SK-N-SH (cell line): ENCODE measurements at regions not wholly inside any gene's neighbourhood (a gene's known extent, or its start where the extent isn't known, plus 50 kb on each side); places are given as distances from the start of the nearest gene placed in this dataset.

Source experiments
- CTCF ChIA-PET: fragments of 300-600, 350-600 bp; formaldehyde crosslinking; extraction: SDS; loops from one replicate; lab custom pipeline; 2021; lab: Yijun Ruan, JAX
- POLR2A ChIA-PET: fragments of 350-600 bp; sonication (Branson Sonifier 250); formaldehyde crosslinking; extraction: SDS; loops from one replicate; lab custom pipeline; 2020; ENCODE audit warnings: antibody characterized with exemption, inconsistent platforms; lab: Yijun Ruan, JAX
- DNase-seq: peaks from one replicate; pipeline ENCODE4 v3.0.0; 2012
- H2AFZ ChIP-seq: fragments of 200-600 bp; sonication (generic); 2 replicates; pipeline ENCODE4 v1.8.1; 2016; ENCODE audit warnings: antibody characterized with exemption, mild to moderate bottlenecking, low read depth
- H3F3A ChIP-seq: fragments of 200-600 bp; sonication (generic); replicated peaks from 2 replicates; pipeline ENCODE3; 2016; ENCODE audit warnings: antibody characterized with exemption, mild to moderate bottlenecking; ENCODE audit not compliant: insufficient read depth
- H3K27ac ChIP-seq, 2 experiments: fragments of 200-500 bp in 1 of 2; fragments of 200-600 bp in 1 of 2; sonication (Bioruptor generic) in 1 of 2; sonication (generic), shearing (Covaris generic) in 1 of 2; 2 replicates each; pipeline versions ENCODE4 v1.5.1 to v1.6.1; 2014 to 2016; ENCODE audit warnings: low read depth in 2 of 2, inconsistent platforms in 1 of 2, low read length in 1 of 2, mild to moderate bottlenecking in 1 of 2, mixed read lengths in 1 of 2
- H3K27me3 ChIP-seq: fragments of 200-600 bp; sonication (generic), shearing (Covaris generic); 2 replicates; pipeline ENCODE4 v1.6.1; 2016; ENCODE audit warnings: mixed run types; ENCODE audit not compliant: insufficient read depth
- H3K36me3 ChIP-seq, 2 experiments: fragments of 200-500 bp in 1 of 2; fragments of 200-600 bp in 1 of 2; sonication (Bioruptor generic) in 1 of 2; sonication (generic) in 1 of 2; replicated peaks in 1 of 2; 2 replicates each; pipeline versions ENCODE3 to v1.5.1; 2014 to 2016; ENCODE audit warnings: low read length in 1 of 2, mild to moderate bottlenecking in 1 of 2; ENCODE audit not compliant: insufficient read depth in 2 of 2, control insufficient read depth in 1 of 2
- H3K4me1 ChIP-seq, 2 experiments: fragments of 200-500 bp in 1 of 2; fragments of 200-600 bp in 1 of 2; sonication (Bioruptor generic) in 1 of 2; sonication (generic), shearing (Covaris generic) in 1 of 2; 2 replicates each; pipeline versions ENCODE4 v1.5.1 to v1.6.1; 2014 to 2016; ENCODE audit warnings: low read depth in 1 of 2, low read length in 1 of 2, mixed run types in 1 of 2; ENCODE audit not compliant: insufficient read depth in 2 of 2, control insufficient read depth in 1 of 2
- H3K4me2 ChIP-seq: fragments of 200-600 bp; sonication (generic), shearing (Covaris generic); 2 replicates; pipeline ENCODE4 v1.6.1; 2017; ENCODE audit warnings: mixed run types
- H3K4me3 ChIP-seq, 2 experiments: fragments of 200-500 bp in 1 of 2; fragments of 200-600 bp in 1 of 2; sonication (Bioruptor generic) in 1 of 2; sonication (generic), shearing (Covaris generic) in 1 of 2; 2 replicates each; pipeline versions ENCODE4 v1.5.1 to v1.8.1; 2014 to 2016; ENCODE audit warnings: low read depth in 2 of 2, inconsistent platforms in 1 of 2, low read length in 1 of 2, mild to moderate bottlenecking in 1 of 2, mixed read lengths in 1 of 2, moderate library complexity in 1 of 2
- H3K79me2 ChIP-seq: fragments of 200-600 bp; sonication (generic); 2 replicates; pipeline ENCODE4 v1.8.1; 2017; ENCODE audit warnings: mild to moderate bottlenecking; ENCODE audit not compliant: insufficient read depth
- H3K9ac ChIP-seq: fragments of 200-600 bp; sonication (generic); 2 replicates; pipeline ENCODE4 v1.6.1; 2017; ENCODE audit warnings: mixed run types
- H3K9me2 ChIP-seq: fragments of 200-600 bp; sonication (generic); 2 replicates; pipeline ENCODE4 v1.6.1; 2017; ENCODE audit warnings: mixed run types
- H3K9me3 ChIP-seq: fragments of 200-600 bp; sonication (generic); 2 replicates; pipeline ENCODE4 v1.6.1; 2017; ENCODE audit warnings: mixed run types, mild to moderate bottlenecking, moderate library complexity
- H4K20me1 ChIP-seq: fragments of 200-600 bp; sonication (generic); 2 replicates; pipeline ENCODE4 v1.6.1; 2017; ENCODE audit warnings: mild to moderate bottlenecking, mixed run types; ENCODE audit not compliant: insufficient read depth
- CHD2 ChIP-seq: fragments of 150-350 bp; IDR thresholded peaks from 2 replicates; pipeline ENCODE4 v1.6.1; 2018; ENCODE audit warnings: low read length; ENCODE audit not compliant: partially characterized antibody
- EP300 ChIP-seq, 2 experiments: IDR thresholded peaks; 2 replicates each; pipeline versions ENCODE4 v1.4.0 to v1.6.1; 2012; ENCODE audit warnings: borderline replicate concordance in 1 of 2, low read depth in 1 of 2, low read length in 1 of 2
- EZH2phosphoT487 ChIP-seq: fragments of 200-600 bp; sonication (generic); IDR thresholded peaks from 2 replicates; pipeline ENCODE4 v1.6.1; 2017; ENCODE audit warnings: low read depth, mixed run types, mild to moderate bottlenecking, antibody characterized with exemption, moderate library complexity, borderline replicate concordance
- FOSL2 ChIP-seq: IDR thresholded peaks from 2 replicates; pipeline ENCODE4 v1.4.0; 2012; ENCODE audit warnings: low read depth, mild to moderate bottlenecking, moderate library complexity, borderline replicate concordance
- FOXJ3 ChIP-seq: sonication (generic); formaldehyde crosslinking; IDR thresholded peaks from 2 replicates; pipeline ENCODE4 v1.5.1; 2020; ENCODE audit warnings: mild to moderate bottlenecking, missing genetic modification reagents
- FOXM1 ChIP-seq: IDR thresholded peaks from 2 replicates; pipeline ENCODE4 v1.4.0; 2012; ENCODE audit warnings: low read depth, mild to moderate bottlenecking
- GABPA ChIP-seq: IDR thresholded peaks from 2 replicates; pipeline ENCODE4 v1.4.0; 2012; ENCODE audit warnings: low read depth, mild to moderate bottlenecking
- MXI1 ChIP-seq: IDR thresholded peaks from 2 replicates; pipeline ENCODE4 v1.6.1; 2012; ENCODE audit warnings: mild to moderate bottlenecking, low read depth, low read length, improper control_type of control experiment
- NFIC ChIP-seq: IDR thresholded peaks from 2 replicates; pipeline ENCODE4 v1.4.0; 2012; ENCODE audit warnings: borderline replicate concordance
- NRF1 ChIP-seq: IDR thresholded peaks from 2 replicates; pipeline ENCODE4 v1.6.1; 2012; ENCODE audit warnings: low read depth, mild to moderate bottlenecking, low read length
- POLR2AphosphoS5 ChIP-seq: IDR thresholded peaks from 2 replicates; pipeline ENCODE4 v1.6.1; 2012; ENCODE audit warnings: low read depth, low read length
- RCOR1 ChIP-seq: fragments of 150-350 bp; IDR thresholded peaks from 2 replicates; pipeline ENCODE4 v1.6.1; 2017; ENCODE audit warnings: antibody characterized with exemption, low read length
- REST ChIP-seq: IDR thresholded peaks from 2 replicates; pipeline ENCODE4 v1.6.1; 2012; ENCODE audit warnings: mild to moderate bottlenecking, low read depth, low read length, moderate library complexity
- RFX5 ChIP-seq: IDR thresholded peaks from 2 replicates; pipeline ENCODE4 v1.6.1; 2012; ENCODE audit warnings: mild to moderate bottlenecking, improper control_type of control experiment, low read length
- RXRA ChIP-seq: IDR thresholded peaks from 2 replicates; pipeline ENCODE4 v1.4.0; 2012; ENCODE audit warnings: low read depth, mild to moderate bottlenecking, borderline replicate concordance
- SIN3A ChIP-seq: IDR thresholded peaks from 2 replicates; pipeline ENCODE4 v1.6.1; 2012; ENCODE audit warnings: low read depth, mild to moderate bottlenecking, low read length, moderate library complexity, borderline replicate concordance
- SMC3 ChIP-seq: IDR thresholded peaks from 2 replicates; pipeline ENCODE4 v1.6.1; 2012; ENCODE audit warnings: low read depth, low read length, improper control_type of control experiment
- TEAD4 ChIP-seq: IDR thresholded peaks from 2 replicates; pipeline ENCODE4 v1.4.0; 2012; ENCODE audit warnings: mild to moderate bottlenecking, borderline replicate concordance; ENCODE audit not compliant: insufficient read depth
- WGBS: methylation state at CpG from one replicate; pipeline ENCODE4 v1.1.6; 2017; ENCODE audit warnings: low lambda C conversion rate; 5-methylcytosine and 5-hydroxymethylcytosine counted together
- TF ChIP-seq, protein P1 (sequence below): IDR thresholded peaks from 2 replicates; pipeline ENCODE4; 2012

DNA sequence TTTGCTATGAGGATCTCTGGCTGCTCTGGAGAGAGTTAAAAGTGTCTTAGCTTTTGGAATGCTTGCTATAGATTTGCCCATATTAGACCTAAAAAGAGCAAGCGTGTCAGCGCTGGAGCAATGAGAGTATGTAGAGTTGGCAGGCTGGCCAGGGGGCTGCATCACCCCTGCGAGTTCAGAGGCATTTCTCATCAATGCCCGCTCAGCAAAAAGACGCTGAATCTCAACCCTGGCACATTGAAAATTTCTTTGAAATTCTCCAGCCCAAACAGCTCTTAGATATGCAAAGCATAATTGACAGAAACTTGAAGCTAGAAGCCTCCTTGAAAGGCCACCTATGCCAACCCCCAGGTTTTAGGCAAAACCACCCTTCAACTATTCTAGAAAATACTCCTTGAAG lies 135.5 kb upstream of the F3 start (continued):
- TF ChIP-seq EZH2phosphoT487 (no peak), SIN3A (no peak), GABPA (no peak), FOXJ3 (no peak)

GRCh38 chr1:94676686-94677085 lies 135.1 kb upstream of the F3 start:
- Histone ChIP-seq H3K36me3 (no peaks in the 10 kb centered on the region), H3K27me3 (no peaks in the 10 kb centered on the region), H3K4me1 (no peaks in the 10 kb centered on the region), H3K4me3 (no peak overlapping the region), H3K9me2 (no peaks in the 10 kb centered on the region), H3K9ac (no peak overlapping the region), H3K4me2 (no peak overlapping the region), H4K20me1 (no peaks in the 10 kb centered on the region), H3K79me2 (no peaks in the 10 kb centered on the region)
- WGBS = 81% methylated on average over 6 of the region's 6 CpGs
- DNase-seq = no peak
- ChIA-PET POLR2A (no interaction called here), CTCF (no interaction called here)
- TF ChIP-seq EP300 (IDR thresholded peaks at IDR 0.05; ENCODE audit: borderline replicate concordance in 1 of 2, low read depth in 1 of 2, low read length in 1 of 2) (no peak), CHD2 (no peak), POLR2AphosphoS5 (no peak), TEAD4 (no peak), RCOR1 (no peak), FOSL2 (no peak), MXI1 (no peak), RXRA (no peak), FOXM1 (no peak), RFX5 (no peak), REST (no peak), SMC3 (no peak), EZH2phosphoT487 (no peak), GABPA (no peak), NRF1 (no peak), NFIC (no peak), FOXJ3 (no peak)
- TF ChIP-seq, protein P1, sequence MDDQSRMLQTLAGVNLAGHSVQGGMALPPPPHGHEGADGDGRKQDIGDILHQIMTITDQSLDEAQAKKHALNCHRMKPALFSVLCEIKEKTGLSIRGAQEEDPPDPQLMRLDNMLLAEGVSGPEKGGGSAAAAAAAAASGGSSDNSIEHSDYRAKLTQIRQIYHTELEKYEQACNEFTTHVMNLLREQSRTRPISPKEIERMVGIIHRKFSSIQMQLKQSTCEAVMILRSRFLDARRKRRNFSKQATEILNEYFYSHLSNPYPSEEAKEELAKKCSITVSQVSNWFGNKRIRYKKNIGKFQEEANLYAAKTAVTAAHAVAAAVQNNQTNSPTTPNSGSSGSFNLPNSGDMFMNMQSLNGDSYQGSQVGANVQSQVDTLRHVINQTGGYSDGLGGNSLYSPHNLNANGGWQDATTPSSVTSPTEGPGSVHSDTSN = no peak
- TF ChIP-seq, all 33 proteins: peak for 0
- no peaks in the 10 kb centered on the region for H3K9me3 ChIP-seq
- no peak overlapping the region for H3K27ac ChIP-seq
- no peak overlapping the region for H2AFZ ChIP-seq
- no peaks in the 10 kb centered on the region for H3F3A ChIP-seq
